NCI-H1105 treated with DMSO at 0.1 percent for 48 hours (cell line): ENCODE measurements at regions not wholly inside any gene's neighbourhood (a gene's known extent, or its start where the extent isn't known, plus 50 kb on each side); places are given as distances from the start of the nearest gene placed in this dataset.
A peak's percentile ranks its signal among the peaks of the same experiment; 100 is the strongest.
"Not testable (repeated sequence)": the region's sequence is repeated elsewhere in the genome, so short reads cannot be mapped to it uniquely, and the experiment has no call there.

Experiments used
- DNase-seq: peaks from one replicate; lab custom pipeline; 2025; lab: John Stamatoyannopoulos, UW

GRCh38 chr3:159273070-159273469 is 471.2 kb downstream of the MFSD1 start:
- DNase-seq, result no peak

DNA sequence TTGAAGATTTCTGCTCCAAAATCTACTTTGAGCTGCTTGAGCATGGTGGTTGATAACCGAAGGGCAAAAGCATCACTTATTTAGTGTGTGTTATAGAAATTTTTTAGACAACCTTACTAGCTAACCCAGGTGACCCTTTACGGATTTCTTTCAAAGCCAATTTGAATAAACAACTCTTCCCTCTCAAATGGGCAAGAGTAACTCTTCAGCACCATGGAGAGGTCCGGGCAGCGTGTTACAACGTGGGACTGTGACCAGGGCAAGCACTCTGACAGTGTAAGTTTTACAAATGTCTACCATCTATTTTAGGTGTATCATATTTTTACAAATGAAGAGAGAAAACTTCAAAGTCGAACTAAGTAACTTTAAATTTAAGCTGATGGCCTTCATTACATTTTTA is 471.8 kb downstream of the MFSD1 start:
- DNase-seq, result no peak

DNA sequence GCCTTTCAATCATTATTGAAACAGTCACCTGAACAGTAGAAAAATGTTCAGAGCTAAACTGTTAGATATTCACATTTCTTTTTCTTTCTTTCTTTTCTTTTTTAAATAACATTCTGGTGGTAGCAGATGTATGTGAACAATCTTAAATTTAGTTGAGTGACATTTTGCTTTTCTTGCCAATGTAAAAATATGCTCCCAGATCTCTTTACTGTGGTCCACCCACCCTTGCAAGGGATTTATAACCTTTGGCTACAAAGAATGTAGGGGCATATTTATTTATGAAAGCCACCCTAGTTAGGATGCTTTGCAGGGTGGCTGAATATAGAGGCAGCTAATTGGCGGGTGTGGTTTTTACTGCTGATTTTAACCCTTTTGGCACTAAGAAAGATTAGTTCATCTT is 473.9 kb downstream of the MFSD1 start:
- no peak for DNase-seq

- no peak for DNase-seq
Measured at GRCh38 chr3:159277814-159278213, 476.0 kb downstream of the MFSD1 start.

- DNase-seq, result peak; percentile 100
Measured at GRCh38 chr3:159280386-159281191, 478.7 kb downstream of the MFSD1 start.

DNA sequence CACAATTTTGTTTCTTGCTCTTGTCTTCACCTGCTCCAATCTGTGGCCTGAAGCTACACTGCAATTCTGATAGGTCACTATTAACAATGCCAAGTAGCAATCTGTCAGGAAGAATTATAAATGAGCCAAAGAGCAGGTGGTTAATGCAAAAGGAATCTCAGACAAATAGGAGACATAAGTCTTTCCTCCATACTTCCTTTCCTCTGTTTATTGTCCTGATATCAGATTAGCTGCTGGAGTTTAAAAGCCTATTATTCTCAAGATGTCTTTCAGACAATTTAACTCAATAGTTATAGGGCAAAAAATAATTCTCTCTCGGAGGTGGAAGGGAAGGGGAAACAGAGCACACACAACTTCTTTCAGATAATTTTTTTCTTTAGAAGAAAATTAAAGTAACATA is 491.6 kb downstream of the MFSD1 start:
- DNase-seq, result no peak

- DNase-seq, result no peak
Measured at GRCh38 chr3:159301961-159302360, 500.1 kb downstream of the MFSD1 start.

- no peak for DNase-seq
Measured at GRCh38 chr3:159305017-159305416, 503.2 kb downstream of the MFSD1 start.

DNA sequence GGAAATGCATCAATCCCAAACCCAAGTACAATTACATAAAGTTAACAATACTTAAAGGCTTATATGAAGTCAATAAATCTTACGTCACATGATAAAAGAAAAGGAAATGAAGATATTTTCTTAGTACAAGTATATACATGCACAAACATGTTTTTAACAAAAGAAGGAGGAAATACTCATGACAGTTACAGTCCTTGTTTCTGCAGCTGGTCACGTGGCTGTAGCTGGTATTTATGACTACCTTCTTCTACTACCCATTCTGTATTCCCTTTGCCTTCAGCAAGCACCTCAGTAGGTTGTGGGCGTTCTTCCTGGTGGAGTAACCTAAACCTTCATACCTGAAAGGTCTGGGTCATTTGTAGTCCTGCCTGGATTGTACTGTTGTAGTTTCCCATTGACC is 514.9 kb downstream of the MFSD1 start:
- DNase-seq, result not testable (repeated sequence)

GRCh38 chr3:159319156-159319555 is 517.3 kb downstream of the MFSD1 start:
- DNase-seq, result no peak

DNA sequence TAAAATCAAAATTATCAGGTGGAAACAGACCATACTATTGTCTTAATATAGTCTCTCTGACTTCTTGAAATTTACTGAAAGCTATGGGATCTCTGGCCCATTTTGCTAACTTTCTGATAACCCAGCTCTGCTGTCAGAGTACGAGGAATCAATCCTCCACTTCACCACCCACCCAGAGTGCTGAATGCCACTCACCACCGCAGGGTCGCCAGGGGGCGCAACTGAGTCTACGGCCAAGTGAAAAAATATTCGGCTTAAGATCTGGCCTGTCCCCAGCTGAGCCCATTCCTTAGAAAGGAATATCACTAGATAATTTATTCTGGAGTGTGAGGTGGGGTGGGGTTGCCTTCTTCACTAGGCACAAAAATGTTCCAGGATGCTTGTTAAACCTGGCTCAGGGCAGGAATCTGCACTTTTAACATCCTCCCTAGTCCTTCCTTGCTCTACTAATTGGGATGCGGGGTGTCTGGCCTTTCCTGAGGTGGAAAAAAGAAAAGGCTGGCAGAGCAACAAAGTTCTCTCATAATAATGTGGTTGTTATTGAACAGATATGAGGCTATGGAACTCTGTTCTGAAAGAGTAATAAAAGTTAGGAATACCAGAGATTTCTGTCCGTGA is 520.6 kb downstream of the MFSD1 start:
- no peak for DNase-seq

DNA sequence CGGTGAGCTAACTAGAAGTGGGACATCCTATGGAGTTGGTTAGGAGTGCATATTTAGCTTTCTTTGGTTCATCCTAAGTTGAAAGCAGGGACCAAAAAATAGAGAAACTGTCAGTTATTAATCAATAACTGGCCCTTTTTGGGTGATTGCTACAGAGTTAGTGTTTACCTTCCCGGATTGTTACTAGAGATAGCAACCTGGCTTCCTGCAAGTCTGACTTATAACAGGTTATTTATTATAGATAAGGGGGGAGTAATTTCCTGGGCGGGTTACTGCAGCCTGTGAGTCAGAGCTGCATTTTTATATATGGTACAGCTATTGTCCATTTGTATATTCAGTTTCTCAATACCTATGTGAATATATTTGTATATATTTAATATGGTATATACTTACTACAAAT is 522.0 kb downstream of the MFSD1 start:
- no peak for DNase-seq

- DNase-seq, result no peak
Measured at GRCh38 chr3:159326998-159327397, 525.1 kb downstream of the MFSD1 start.

- no peak for DNase-seq
Measured at GRCh38 chr3:159332535-159333099, 530.8 kb downstream of the MFSD1 start.

GRCh38 chr3:159339131-159339530 is 537.3 kb downstream of the MFSD1 start:
- no peak for DNase-seq

DNA sequence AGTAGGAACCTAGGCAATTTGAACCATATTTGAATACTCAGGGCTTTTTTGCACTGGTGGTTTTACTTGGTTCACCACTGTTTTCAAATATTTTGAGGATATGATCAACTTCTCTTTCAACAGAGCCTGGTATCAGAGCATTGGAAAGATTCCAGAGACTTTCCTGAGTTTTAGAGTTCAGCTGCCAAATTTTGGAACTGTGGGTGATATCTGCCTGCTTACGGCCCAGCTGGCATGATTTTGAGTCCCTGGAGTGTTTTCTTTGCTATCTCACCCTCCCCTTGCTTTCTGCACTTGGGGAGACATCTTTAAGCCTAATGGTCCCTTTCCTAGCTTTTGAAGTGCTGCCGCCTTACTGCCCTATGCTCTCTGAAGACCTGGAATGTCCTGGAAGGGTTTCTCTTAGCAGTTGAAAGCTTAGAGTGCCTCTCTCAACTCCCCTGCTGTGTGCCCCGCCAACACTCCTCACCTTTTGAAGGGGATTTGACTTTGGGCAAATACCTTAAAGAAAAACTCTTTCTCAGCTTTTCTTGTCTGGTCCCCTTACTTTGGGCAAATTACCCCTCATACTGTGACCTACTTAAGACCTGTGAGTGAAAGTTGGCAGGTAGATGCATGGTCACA is 539.1 kb downstream of the MFSD1 start:
- DNase-seq, result no peak

DNA sequence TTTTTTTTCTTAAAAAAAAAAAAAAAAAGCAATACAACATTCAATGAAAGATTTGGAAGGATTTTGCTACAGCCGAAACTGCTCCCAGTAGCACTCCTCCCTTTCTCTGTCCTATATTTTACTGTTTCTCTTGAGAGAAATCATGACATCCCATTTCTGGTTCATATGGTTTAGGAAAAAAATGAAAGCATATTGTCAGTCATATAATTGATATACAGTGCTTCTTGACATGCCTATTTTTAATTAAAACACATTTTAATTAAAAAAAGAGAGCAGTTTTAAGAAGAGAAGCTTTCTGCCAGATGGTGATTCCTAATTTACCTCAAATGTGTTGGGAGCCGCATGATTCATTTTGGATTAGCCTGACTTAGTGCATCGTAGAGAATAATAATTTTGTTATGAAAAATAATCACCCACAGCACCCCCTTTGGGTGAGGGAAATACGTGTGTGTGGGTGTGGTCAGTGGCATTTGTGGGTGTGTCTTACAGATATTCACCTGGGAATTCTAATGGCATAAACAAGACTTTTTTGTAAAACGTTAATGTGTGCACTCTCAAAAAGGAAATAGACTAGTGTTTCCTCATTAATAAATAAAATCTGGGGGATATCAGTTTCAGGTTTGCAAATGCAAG is 544.5 kb downstream of the MFSD1 start:
- no peak for DNase-seq

DNA sequence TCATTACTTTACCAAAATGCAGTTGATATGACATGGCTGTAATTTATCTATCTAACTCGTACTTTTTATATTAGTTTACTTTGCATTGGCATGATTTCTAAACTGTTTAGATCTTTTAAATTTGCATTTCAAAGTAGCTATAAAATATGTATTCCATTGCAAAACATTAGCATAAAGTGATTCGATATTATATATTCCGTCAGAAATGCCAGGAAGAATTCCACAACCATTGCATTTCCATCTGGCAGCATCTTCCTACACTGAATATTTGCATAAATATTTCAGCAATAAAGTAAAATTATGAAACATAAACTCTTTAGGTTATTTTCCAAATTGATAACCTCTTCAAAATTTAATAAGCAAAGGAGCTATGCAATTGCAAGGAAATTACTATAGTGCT is 546.6 kb downstream of the MFSD1 start:
- DNase-seq, result no peak

GRCh38 chr3:159356606-159357005 is 554.8 kb downstream of the MFSD1 start:
- DNase-seq, result no peak

GRCh38 chr3:159364511-159364910 is 562.7 kb downstream of the MFSD1 start:
- DNase-seq, result no peak

DNA sequence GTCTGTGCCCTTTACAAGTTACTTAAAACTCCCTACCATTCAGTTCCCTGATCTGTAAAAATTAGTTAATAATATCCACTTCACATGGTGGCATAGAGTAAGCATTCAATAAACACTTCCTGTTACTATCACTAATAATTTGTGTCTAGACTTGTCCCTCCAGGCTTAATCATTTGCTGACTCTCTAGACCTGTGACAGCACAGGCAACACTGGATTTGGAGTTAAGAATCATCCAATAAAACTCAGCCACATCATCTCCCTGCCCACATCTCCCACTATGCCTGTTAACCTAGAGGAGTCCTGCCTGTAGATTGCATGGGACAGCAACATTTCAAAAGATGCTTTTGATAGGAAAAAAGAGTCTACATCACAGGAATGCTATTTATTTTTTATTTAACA is 564.6 kb downstream of the MFSD1 start:
- DNase-seq, result no peak

DNA sequence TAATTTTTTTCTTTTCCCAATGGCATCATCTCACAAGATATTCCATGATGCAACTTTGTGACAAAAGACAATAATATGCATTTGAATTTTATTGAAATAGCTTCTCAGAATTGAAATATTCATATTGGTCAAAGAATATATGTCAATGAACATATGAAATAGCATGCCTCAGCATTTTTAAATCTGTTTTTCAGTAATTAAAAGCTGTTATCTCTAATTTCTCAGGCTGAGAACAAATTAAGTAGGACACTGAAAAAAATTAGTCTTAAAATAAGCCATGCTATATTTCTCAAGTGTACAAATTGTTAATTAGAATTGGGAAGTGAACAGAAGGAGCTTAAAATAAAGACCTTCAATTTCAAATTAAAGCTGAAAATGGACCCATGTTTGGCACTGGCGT is 570.1 kb downstream of the MFSD1 start:
- DNase-seq, result no peak
